ENCODE measurements at regions not wholly inside any gene's neighbourhood (a gene's known extent, or its start where the extent isn't known, plus 50 kb on each side); places are given as distances from the start of the nearest gene placed in this dataset.

DNA sequence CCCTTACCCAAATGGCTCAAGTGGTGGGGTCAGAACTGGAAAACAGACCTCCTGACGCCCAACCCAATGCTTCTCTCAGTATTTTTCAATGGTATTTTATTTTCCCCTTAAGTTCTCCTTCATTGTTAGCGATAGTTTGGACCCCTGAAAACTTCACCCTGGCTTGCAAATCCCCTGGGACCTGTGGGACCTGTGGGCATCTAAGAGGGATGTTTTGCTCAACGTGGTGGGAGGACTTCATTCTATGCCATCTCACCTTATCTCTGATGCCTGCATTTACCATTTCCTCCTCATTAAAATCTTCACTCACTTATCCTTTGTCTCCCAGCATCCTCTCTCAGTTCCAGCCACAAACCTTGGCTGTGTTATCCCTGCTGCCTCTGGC is 59.4 kb upstream of the GZMB start:
- DNase-seq (ENCODE audit: low read depth), result no peak

DNA sequence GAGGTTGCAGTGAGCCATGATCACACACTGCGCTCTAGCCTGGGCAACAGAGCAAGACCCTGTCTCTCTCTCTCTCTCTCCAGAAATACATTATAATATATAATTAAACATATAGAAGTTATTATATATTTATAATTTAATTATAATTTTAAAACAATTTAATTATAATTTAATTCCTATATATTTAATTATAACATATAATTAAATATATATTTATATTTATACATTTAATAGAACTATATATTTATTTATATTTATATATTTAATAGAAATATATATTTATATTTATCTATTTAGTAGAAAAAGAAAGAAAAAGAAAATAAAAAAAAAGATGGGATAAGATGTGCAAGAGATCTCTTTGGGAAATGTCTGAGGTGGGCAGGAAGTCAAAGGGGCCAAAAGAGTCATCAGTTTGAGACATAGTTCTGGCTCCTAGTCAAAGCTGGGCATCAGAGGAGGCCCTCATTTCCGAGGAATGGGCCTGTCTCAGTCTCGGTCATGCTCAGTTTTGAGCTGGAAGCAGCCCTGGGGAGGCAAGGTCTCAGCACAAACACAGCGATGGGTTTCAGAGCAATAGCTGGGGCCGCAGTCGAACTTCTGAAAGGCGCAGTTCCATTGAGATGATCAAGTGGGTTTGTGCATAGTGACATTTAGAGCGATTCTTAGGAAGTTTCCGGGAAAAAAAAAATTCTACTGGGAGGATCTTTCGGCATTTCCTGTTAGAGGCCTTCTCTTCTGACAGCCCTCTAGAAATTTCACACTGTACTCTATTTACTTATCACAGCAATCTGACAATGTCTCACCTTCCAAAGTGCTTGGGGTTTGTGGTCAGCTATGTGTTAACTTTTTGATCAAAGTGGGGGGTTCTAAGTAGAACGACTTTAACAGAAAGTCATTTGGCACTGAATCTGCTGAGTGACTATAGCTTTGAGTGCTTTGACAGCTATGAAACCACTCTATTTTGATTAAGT is 58.7 kb upstream of the GZMB start:
- DNase-seq (ENCODE audit: low read depth), result no peak

DNA sequence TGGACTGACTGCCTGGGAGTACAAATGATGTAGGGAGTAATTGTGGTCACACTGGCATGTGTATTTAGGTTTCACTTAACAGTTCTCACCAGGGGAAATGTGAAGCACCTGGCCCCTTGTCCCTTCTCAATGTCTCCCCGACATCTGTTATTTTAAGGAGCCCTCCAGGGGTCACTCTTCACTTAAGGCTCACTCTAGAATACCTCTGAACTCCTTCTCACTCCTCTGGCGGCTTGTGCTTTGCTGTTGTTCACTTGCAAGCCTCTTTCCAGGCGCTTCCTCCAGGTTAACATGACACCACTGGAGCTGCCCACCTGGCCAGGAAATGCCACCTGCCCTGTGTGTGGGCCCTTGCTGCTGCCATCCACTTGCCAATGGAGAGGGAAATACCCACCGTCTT is 56.5 kb upstream of the GZMB start:
- no peak for DNase-seq (ENCODE audit: low read depth)

DNA sequence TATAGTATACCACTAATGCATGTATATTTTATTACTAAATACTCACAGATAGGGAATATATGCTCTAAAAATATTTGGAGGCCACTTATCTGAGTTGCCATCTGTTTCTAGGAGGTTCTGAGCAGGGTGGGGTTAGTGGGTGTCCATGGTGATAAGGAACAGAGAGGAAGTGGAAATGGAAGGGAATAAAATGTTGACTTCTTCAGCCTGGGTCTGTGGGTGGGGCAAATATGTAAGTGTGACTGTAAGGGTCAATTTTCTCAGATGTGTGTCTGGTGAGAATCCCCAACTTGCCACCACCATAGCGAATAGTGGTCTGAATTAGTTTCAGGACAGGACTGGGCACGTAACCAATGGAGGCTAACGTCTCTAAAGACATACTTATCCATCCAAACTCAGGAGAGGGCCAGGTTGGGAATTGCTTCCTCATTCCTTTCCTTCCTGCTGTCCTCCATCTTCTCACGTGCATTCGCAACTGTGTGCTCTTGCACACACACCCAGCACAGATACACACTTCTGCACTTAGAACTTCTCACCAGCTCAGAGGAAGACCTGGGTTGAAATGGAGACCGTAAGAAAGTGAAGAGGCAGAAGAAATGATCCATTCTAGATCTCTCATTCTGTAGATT is 54.2 kb upstream of the GZMB start:
- no peak for DNase-seq (ENCODE audit: low read depth)
